ENCODE measurements at regions not wholly inside any gene's neighbourhood (a gene's known extent, or its start where the extent isn't known, plus 50 kb on each side); places are given as distances from the start of the nearest gene placed in this dataset.
"Not testable (repeated sequence)": the region's sequence is repeated elsewhere in the genome, so short reads cannot be mapped to it uniquely, and the experiment has no call there.

GRCh38 chr6:16949716-16950115 is 152.1 kb upstream of the STMND1 start:
- DNase-seq (ENCODE audit: low read depth in 2 of 2), result no peak

GRCh38 chr6:16948396-16948795 is 153.5 kb upstream of the STMND1 start:
- DNase-seq (ENCODE audit: low read depth in 2 of 2), result no peak

- DNase-seq (ENCODE audit: low read depth in 2 of 2), result no peak
These were observed 154.4 kb upstream of the STMND1 start for GRCh38 chr6:16947375-16948015.

GRCh38 chr6:16944596-16944995 is 157.3 kb upstream of the STMND1 start:
- DNase-seq (ENCODE audit: low read depth in 2 of 2), result no peak

DNA sequence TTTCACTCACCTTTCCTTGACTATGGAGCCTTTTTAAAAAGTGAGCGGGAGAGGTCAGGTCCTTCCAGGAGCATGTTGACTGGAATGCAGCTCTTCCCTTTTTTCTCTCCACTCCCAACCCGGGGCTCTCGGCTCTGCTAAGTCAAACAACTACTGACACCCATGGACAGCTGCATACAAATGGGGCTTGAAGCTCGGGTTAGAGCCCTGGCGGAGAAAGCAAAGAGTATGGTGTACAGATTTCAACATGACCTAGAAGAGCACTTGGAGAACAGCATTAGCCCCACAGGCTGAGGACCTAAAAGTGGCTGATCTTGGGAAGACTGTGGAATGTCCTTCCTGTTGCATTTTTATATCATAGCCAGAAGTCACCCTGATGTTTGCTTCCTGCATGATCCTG is 162.0 kb upstream of the STMND1 start:
- no peak for DNase-seq (ENCODE audit: low read depth in 2 of 2)

DNA sequence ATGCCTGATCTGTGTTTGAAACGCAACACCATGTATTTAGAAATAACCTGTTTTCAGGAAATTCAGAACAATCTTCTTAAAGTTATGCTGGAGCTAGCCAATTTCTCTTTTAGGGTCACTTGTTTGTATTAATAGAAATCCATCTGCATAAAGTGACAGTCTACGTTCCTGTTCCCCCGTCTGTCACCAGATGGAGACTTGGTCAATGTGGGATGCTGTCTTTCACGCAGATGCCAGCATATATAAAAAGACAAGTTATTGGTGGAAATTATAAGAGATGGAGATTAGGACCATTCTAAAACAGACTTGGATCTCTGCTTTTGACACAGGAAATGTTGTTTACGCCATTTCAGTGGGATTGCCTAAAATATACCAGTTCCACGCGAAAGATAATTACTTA is 162.5 kb upstream of the STMND1 start:
- DNase-seq (ENCODE audit: low read depth in 2 of 2), result no peak

DNA sequence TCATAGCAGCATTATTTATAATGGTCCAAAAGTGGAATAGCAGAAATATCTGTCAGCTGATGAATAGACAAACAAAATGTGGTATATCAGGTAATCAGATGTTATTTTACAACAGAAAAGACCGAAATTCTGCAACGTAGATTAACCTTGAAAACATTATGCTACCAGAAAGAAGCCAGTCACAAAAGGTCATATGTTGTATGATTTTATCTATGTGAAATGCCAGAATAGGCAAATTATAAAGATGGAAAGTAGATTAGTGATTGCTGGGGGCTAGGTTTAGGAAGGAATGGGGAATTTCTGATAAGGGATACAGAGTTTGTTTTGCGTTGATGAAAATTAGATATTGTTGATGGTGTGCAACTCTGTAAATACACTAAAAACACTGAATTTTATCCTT is 165.0 kb upstream of the STMND1 start:
- no peak for DNase-seq (ENCODE audit: low read depth in 2 of 2)

DNA sequence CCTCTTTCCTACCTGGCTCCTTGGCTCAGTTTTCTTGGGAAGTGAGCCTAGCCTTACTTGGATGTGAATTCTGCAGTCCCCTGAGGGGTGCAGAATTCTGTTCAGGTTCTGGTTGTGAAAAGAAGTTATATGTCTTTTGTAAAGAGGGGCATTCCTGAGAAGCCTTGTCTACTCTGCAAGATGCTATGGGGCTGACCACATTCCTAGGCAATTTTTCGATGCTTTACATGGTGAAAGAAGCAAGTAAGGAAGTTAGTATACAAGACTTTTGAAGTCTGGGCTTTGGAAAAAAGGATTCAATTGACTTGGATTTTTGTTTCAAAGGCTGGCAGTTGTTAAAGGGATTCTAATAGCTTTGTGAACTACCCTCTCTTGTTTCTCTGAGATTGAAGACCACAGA is 167.9 kb upstream of the STMND1 start:
- no peak for DNase-seq (ENCODE audit: low read depth in 2 of 2)

DNA sequence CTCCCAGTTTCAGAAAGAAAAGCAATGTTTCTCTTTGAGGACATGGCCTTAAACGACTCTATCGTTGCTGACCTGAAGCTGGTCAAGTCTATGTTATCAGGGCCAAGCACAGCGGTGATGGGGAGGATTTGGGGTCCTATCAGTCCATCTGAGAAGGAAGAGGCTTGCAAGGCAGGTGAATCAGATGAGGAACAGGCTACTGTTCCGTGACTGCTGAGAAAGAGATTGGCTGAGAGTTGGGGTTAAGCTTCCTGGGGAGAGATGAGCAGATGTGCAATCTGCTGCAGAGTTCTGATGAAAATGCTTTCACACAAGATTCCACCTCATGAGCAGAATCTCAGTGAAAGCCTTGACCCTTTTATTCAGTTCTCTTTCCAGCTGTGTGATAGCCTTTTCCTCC is 168.3 kb upstream of the STMND1 start:
- DNase-seq (ENCODE audit: low read depth in 2 of 2), result no peak

GRCh38 chr6:16932920-16933319 is 168.9 kb upstream of the STMND1 start:
- no peak for DNase-seq (ENCODE audit: low read depth in 2 of 2)

GRCh38 chr6:16931079-16931478 is 169.8 kb upstream of the ATXN1 start:
- not testable (repeated sequence) for DNase-seq (ENCODE audit: low read depth in 2 of 2)

GRCh38 chr6:16930432-16930831 is 169.2 kb upstream of the ATXN1 start:
- DNase-seq (ENCODE audit: low read depth in 2 of 2), result no peak

GRCh38 chr6:16929809-16930208 is 168.5 kb upstream of the ATXN1 start:
- no peak for DNase-seq (ENCODE audit: low read depth in 2 of 2)

DNA sequence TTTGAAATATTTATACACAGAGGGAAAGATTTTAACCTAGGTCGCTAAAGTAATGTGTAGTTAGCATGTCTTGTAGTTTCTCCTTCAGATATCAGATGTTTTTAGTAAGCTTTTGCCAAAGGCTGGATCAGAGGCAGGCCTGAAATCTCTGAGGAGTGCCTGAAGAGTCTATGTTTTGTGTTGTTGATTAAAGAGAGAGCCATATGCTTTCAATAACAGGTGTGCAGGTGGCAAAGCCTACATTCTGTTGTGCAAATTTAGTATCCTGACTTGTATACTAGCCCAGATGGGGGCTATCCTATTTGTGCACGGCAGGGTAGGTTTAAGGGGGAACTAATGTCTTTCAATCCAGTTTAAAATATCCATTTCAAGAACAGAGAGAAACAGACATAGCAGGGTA is 167.1 kb upstream of the ATXN1 start:
- DNase-seq (ENCODE audit: low read depth in 2 of 2), result no peak

DNA sequence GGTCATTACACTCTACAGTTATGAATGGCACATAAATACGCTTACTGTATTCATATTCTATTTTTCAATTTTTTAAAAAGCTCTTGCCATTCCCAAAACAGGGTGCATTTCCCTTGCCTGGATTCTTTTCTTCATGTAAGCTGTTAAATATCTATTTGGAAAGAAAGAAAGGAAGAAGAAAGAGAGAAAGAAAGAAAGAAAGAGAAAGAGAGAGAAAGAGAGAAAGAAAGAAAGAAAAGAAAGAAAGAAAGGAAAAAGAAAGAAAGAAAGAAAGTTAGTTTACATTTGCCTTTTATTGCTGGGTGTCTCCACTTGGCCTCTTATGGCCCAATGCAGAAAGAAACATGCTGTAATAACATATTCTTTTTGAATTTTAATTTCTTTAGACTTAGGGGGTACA is 165.9 kb upstream of the ATXN1 start:
- no peak for DNase-seq (ENCODE audit: low read depth in 2 of 2)

DNA sequence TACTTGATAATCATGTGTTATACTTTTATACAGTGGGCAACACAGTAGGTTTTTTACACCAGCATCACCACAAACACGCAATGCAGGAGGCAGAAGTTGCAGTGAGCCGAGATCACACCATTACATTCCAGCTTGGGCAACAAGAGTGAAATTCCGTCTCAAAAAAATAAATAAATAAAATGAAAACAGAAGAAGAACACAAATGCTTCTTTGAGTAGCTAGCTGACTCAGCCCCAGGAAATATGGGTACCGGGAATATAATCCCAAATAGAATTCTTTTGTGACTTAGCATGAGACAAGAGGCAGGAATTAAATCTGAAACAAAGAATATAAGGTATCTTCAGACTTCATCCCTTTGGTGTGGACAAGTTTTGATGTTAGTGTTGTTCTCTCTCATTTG is 164.2 kb upstream of the ATXN1 start:
- no peak for DNase-seq (ENCODE audit: low read depth in 2 of 2)

DNA sequence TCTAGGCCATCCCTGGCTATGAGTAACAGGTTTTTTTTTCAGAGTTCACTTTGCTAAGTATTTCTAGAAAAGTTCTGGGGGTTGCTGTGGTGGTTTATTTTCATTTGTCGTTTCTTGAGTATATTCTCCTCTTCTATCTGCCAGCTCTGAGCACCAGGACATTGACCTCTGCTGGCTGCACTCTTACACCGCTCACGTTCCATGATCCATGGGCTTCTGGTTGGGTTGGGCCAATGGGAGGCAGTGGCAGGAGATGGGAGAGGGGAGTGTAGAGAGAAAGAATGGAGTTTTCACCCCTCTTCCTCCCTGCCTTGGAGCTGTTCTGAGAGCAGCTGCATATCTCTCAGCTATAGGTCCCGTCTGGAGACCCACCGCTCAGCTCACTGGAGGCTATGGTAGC is 161.0 kb upstream of the ATXN1 start:
- DNase-seq (ENCODE audit: low read depth in 2 of 2), result no peak

DNA sequence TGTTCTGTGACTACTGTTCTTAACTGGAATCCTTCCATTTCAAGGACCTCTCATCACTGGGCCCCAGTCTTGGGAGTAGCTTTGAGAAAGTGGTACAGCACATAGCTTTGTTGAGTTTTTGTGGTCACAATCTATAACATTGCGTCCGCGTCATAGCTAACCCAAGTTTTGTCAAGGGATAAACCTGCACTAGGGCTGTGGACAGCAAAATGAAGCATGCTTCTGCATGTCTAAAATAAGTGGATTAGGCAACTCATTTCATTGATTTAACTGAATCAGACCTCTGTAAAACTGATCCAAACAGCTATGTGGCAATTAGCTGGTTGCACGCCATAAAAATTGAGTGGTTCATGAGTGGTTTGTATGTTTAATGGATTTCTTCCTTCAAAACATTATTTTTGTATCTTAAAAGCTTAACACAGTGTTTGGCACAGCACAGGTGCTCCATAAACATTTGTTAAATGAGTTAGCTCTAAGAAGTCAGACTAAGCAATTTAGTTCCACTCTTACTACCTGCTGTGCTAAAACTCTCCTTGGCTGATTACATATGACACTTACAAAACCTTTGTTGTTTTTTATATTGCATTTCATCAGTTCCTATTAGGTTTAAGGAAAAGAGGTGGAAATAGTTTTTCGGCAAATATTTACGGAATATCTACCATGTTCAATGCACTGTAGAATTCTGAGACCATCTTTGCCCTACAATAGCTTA is 160.3 kb upstream of the ATXN1 start:
- DNase-seq (ENCODE audit: low read depth in 2 of 2), result no peak

- DNase-seq (ENCODE audit: low read depth in 2 of 2), result no peak
These were observed 157.3 kb upstream of the ATXN1 start for GRCh38 chr6:16918586-16918985.

GRCh38 chr6:16914184-16914583 is 152.9 kb upstream of the ATXN1 start:
- no peak for DNase-seq (ENCODE audit: low read depth in 2 of 2)

DNA sequence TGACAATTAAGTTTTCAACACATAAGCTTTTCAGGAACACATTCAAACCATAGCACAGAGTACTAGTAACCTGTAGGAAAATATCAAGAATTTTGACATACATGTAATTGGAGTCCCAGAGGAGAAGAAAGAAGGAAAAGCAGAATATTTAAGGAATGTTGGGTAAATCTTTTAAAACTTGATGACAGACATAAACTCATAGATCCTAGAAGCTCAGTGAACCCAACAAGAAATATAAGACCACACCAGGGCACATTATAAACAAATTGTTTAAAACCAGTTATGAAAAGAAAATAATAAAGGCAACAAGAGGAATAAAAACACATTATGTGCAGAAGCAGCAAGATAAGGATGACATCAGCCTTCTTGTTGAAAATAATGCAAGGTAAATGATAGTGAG is 151.5 kb upstream of the ATXN1 start:
- no peak for DNase-seq (ENCODE audit: low read depth in 2 of 2)

DNA sequence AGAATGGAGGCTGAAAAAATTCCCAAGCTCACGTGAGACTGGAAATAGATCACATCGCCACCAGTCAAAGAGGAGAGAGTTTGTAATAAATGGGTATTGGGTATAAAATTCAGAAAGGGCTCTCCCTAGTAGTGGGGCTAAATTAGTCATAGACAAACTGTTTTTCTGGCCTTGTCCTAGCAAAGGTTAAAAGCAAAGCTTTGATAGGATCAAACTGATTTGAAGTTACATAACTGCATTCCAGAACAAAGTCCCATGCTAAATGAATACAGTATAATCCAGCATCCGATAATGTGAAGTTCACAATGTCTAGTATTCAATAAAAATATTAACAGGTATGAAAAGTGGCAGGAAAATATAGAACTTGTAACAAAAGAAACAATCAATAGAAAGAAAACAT is 149.8 kb upstream of the ATXN1 start:
- DNase-seq (ENCODE audit: low read depth in 2 of 2), result no peak

DNA sequence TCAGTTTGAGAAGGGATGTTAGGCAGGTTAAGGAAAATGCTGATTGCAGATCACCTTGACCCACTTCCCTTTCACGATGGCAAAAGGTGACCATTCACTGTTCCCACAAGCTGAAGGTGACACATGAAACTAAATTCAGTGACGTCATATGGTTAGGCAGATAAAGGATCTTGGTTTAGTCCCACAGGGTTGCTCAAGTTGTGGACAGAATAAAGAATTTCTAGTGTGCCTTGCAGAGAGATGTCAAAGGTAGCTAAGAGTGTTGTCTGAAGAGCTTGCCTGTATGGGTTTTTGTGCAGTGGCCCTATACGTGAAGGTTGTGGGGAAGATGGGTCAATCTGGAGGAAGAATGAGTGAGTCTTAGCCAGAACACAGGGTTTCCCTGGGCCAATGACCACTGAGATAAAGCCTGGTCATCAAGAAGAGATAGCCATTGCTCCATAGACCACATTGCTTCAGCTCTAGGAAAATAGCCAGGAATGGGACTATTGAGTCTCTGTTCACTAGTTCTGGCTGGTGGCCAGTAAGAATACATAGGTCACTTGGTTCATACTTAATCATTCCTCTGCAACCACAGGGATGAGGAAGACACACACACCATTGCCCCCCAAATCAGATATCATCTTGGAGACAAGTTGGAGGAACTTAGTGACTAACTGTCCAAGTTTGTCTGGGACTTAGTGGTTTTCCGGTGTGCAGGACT is 148.5 kb upstream of the ATXN1 start:
- DNase-seq (ENCODE audit: low read depth in 2 of 2), result no peak

Measured in stimulated activated CD8-positive, alpha-beta memory T cell treated with anti-CD3 and anti-CD28 coated beads, Interleukin-7, amount 100 ng/mL, for 1 hour (primary cell).